ENCODE measurements at regions not wholly inside any gene's neighbourhood (a gene's known extent, or its start where the extent isn't known, plus 50 kb on each side); places are given as distances from the start of the nearest gene placed in this dataset.

DNA sequence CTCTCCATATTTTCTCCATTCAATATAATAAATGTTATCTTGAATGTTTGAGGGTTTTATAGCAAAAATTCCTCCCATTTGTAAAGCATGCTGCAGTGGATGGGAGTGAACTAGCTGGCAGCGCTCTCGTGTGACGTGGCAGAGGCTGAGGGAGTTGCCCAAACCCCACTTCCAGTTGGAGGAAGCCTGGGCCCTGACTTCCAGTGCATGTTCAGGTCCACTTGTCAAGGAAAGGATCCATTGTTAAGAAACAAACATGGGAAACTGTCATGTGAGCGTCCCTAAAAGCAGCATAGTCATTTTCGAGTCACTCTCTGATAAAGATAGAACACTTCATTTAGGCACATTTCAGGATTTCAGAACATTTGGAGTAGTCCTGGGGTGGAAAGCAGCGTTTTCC, 116.6 kb downstream of the SLC25A47 start:
- intact Hi-C loops (cut with DNase I; ENCODE audit: low total_unique reads): loop anchor here (5.0 kb wide), 1 partner anchor 203 kb away; no protein-coding TSS in a partner anchor
- WGBS, 2 donors: 26 to 31% methylated on average over 6 of the region's 6 CpGs
- peak in 1 of 2 donors; percentile 80 for DNase-seq (ENCODE audit: low spot score in 2 of 2)
- TF ChIP-seq, protein P1, sequence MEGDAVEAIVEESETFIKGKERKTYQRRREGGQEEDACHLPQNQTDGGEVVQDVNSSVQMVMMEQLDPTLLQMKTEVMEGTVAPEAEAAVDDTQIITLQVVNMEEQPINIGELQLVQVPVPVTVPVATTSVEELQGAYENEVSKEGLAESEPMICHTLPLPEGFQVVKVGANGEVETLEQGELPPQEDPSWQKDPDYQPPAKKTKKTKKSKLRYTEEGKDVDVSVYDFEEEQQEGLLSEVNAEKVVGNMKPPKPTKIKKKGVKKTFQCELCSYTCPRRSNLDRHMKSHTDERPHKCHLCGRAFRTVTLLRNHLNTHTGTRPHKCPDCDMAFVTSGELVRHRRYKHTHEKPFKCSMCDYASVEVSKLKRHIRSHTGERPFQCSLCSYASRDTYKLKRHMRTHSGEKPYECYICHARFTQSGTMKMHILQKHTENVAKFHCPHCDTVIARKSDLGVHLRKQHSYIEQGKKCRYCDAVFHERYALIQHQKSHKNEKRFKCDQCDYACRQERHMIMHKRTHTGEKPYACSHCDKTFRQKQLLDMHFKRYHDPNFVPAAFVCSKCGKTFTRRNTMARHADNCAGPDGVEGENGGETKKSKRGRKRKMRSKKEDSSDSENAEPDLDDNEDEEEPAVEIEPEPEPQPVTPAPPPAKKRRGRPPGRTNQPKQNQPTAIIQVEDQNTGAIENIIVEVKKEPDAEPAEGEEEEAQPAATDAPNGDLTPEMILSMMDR (IDR thresholded peaks at IDR 0.05): no peak
- TF ChIP-seq POLR2A (IDR thresholded peaks at IDR 0.05): no peak
- no peak overlapping the region for H3K4me3 ChIP-seq (ENCODE audit: low read depth, poor library complexity, severe bottlenecking)

DNA sequence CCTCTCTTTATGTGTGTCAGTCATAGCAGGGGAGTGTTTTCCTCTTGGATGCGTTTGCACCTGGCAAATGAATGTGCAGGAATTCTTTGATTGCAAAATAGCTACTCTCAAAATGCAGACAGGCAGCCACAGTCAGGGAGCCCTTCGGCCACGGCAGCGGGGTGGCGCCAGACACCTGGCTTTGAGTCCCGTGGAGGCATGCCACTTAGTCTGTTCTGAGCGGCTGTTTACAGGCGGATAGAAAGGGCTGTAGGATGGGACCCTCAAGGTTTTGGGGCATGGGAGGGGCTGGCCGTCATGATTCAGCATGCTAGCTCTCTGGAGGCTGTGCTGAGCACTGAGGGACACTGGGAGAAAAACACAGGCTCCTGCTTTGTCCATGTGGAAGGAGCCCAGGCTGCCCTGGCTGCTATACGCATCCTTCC, 117.1 kb downstream of the SLC25A47 start:
- intact Hi-C loops (cut with DNase I; ENCODE audit: low total_unique reads): loop anchor here (5.0 kb wide), 1 partner anchor 202 kb away; no protein-coding TSS in a partner anchor

DNA sequence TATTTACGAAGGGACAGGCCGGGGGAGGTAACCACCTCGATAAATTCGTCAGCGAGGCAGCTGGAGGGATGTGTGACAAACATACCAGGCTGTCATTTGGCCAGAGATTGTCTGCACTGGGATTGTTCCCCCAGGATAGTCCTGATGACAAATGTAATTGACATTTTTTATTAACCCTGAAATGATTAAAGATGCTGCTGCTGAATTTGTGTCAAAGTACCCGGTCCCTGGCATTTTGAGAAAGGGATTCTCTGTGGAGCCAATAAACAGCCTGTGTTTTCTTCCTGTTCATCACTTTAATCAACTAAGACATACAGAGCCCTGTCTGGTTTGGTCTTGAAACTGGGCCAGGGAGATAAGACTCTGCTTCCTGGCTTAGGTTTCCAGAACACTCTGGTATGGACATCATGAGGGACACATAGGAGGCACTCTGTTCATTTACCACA, 117.6 kb downstream of the SLC25A47 start:
- intact Hi-C loops (cut with DNase I; ENCODE audit: low total_unique reads): loop anchor here (5.0 kb wide), 1 partner anchor 202 kb away; no protein-coding TSS in a partner anchor
- DNase-seq (ENCODE audit: low spot score in 2 of 2): peak in 1 of 2 donors; percentile 32

More for the DNA sequence above, 117.1 kb downstream of the SLC25A47 start:
- WGBS, 2 donors: 28 to 29% methylated on average over 10 of the region's 10 CpGs
- TF ChIP-seq, protein P1 (IDR thresholded peaks at IDR 0.05): no peak
- TF ChIP-seq POLR2A (IDR thresholded peaks at IDR 0.05): no peak
- no peak overlapping the region for H3K4me3 ChIP-seq (ENCODE audit: low read depth, poor library complexity, severe bottlenecking)
- peak; percentile 66 to 90 for DNase-seq (ENCODE audit: low spot score in 2 of 2)

DNA sequence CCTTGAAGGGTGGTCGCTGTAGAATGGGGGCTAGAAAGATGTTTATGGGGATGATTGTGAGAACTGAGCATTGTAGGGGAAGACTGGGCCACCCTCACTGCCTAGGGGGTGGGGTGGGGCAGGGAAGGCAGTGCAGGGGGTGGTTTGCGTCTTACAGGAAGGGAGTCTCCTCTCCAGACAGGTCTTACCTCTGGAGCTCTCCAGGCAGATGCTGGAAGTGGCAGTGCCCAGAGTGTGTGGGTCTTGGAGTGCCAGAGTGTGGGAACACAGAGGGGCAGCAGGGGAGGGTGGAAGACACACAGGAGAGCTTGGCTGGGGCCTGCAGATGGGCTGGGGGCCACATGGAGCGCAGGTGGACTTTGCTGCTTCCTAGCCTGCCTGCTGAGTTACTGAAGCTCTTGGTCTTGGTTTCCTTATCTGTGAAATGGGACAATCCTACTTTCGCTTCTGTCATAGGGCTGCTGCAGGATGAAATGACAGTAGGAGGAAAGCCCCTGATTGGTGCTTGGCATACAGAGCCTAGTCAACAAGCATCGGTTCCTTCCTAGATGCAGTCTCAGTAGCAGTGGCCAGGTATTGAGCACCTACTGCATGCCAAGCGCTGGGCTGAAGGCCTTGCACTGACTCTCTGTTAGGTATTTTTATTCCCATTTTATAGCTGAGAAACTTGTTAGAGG, 118.3 kb downstream of the SLC25A47 start:
- TF ChIP-seq POLR2A (IDR thresholded peaks at IDR 0.05): no peak
- TF ChIP-seq, protein P1 (IDR thresholded peaks at IDR 0.05): no peak
- no peak overlapping the region for H3K4me3 ChIP-seq (ENCODE audit: low read depth, poor library complexity, severe bottlenecking)
- DNase-seq (ENCODE audit: low spot score in 2 of 2): peak in 1 of 2 donors; percentile 72
- WGBS, 2 donors: 87 to 88% methylated on average over 6 of the region's 6 CpGs
- intact Hi-C loops (cut with DNase I; ENCODE audit: low total_unique reads): loop anchor here (5.0 kb wide), 1 partner anchor 201 kb away; no protein-coding TSS in a partner anchor

More for the DNA sequence above, 117.6 kb downstream of the SLC25A47 start:
- 91 to 93% methylated on average over 6 of the region's 6 CpGs for WGBS, 2 donors
- TF ChIP-seq, protein P1 (IDR thresholded peaks at IDR 0.05): no peak
- no peak for TF ChIP-seq POLR2A (IDR thresholded peaks at IDR 0.05)
- H3K4me3 ChIP-seq (ENCODE audit: low read depth, poor library complexity, severe bottlenecking): no peak overlapping the region

DNA sequence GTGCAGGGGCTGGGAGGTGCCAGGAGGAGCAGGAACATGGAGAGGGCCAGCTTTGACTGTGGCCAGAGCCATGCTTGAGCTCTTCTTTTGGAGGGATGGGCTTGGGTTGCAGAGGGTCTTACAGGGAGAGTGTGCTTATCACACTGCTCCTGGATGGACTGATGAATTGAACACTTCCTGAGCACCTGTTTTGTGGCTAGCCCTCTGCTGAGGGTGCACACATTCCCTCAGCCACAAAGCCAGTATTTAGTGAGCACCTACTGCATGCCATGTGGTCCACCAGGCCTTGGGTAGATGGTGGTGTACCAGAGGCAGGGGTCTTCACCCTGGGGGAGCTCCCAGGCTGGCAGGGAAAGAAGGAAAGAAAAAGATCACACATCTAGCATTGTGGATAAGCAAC, 118.9 kb downstream of the SLC25A47 start:
- peak in 1 of 2 donors; percentile 45 for DNase-seq (ENCODE audit: low spot score in 2 of 2)
- TF ChIP-seq, protein P1 (IDR thresholded peaks at IDR 0.05): no peak
- TF ChIP-seq POLR2A (IDR thresholded peaks at IDR 0.05): no peak
- no peak overlapping the region for H3K4me3 ChIP-seq (ENCODE audit: low read depth, poor library complexity, severe bottlenecking)
- intact Hi-C loops (cut with DNase I; ENCODE audit: low total_unique reads): loop anchor here (5.0 kb wide), 1 partner anchor 200 kb away; no protein-coding TSS in a partner anchor
